Panc1 (cell line): ENCODE measurements at regions not wholly inside any gene's neighbourhood (a gene's known extent, or its start where the extent isn't known, plus 50 kb on each side); places are given as distances from the start of the nearest gene placed in this dataset.

ENCODE experiments used
- ATAC-seq: fragments of 200-7000 bp; cut with Tn5 transposase; 2 replicates; pipeline ENCODE4 v1.9.1; 2020; ENCODE audit warnings: mild to moderate bottlenecking, moderate library complexity
- BruUV-seq: library from RNA; stranded (reverse); fragments of 400-500 nt; replicated peaks from 2 replicates; lab custom pipeline; 2021; lab: Mats Ljungman, UMichigan
- CTCF ChIA-PET: fragments of 300-600 bp; sonication (Branson Sonifier 250); formaldehyde crosslinking; loops from one replicate; lab custom pipeline; 2022; ENCODE audit warnings: antibody characterized with exemption; lab: Charles Lee
- POLR2A ChIA-PET: fragments of 300-600 bp; sonication (Branson Sonifier 250); formaldehyde crosslinking; loops from one replicate; lab custom pipeline; 2022; ENCODE audit warnings: antibody characterized with exemption; lab: Charles Lee
- DNase-seq: peaks from one replicate; pipeline ENCODE4 v3.0.0-alpha.2; 2010; ENCODE audit warnings: low read depth, low spot score
- H3K27ac ChIP-seq: 2 replicates; pipeline ENCODE4 v1.5.1; 2011; ENCODE audit warnings: mild to moderate bottlenecking, low read length, inconsistent platforms
- H3K27me3 ChIP-seq: fragments of 200-500 bp; sonication (Bioruptor generic); 2 replicates; pipeline ENCODE4 v1.6.0; 2014; ENCODE audit warnings: low read length, inconsistent platforms; ENCODE audit not compliant: control insufficient read depth, insufficient read depth
- H3K36me3 ChIP-seq: fragments of 200-500 bp; sonication (Bioruptor generic); 2 replicates; pipeline ENCODE4 v1.5.1; 2014; ENCODE audit warnings: inconsistent platforms, mild to moderate bottlenecking, low read length, moderate library complexity; ENCODE audit not compliant: control insufficient read depth, insufficient read depth
- H3K4me1 ChIP-seq: 2 replicates; pipeline ENCODE4 v1.5.1; 2011; ENCODE audit warnings: inconsistent platforms, mild to moderate bottlenecking, low read length, moderate library complexity; ENCODE audit not compliant: control insufficient read depth, insufficient read depth
- H3K4me3 ChIP-seq, 2 experiments: 2 replicates each; pipeline ENCODE4 v1.5.1; 2011 to 2012; ENCODE audit warnings: low read depth in 2 of 2, low read length in 2 of 2, mild to moderate bottlenecking in 2 of 2, inconsistent platforms in 1 of 2, moderate library complexity in 1 of 2
- H3K9me3 ChIP-seq: fragments of 200-500 bp; sonication (Bioruptor generic); 2 replicates; pipeline ENCODE4 v1.5.1; 2014; ENCODE audit warnings: low read depth, mild to moderate bottlenecking, inconsistent platforms, low read length, moderate library complexity; ENCODE audit not compliant: control insufficient read depth, insufficient read depth
- POLR2AphosphoS5 ChIP-seq: IDR thresholded peaks from 2 replicates; pipeline ENCODE4 v1.6.1; 2012; ENCODE audit warnings: mild to moderate bottlenecking, low read depth, low read length, moderate library complexity
- SIN3A ChIP-seq: IDR thresholded peaks from 2 replicates; pipeline ENCODE4 v1.6.1; 2012; ENCODE audit warnings: low read depth, mild to moderate bottlenecking, low read length, moderate library complexity, borderline replicate concordance; ENCODE audit not compliant: insufficient read depth
- TCF7L2 ChIP-seq: IDR thresholded peaks from 2 replicates; pipeline ENCODE4 v1.6.1; 2011; ENCODE audit warnings: mild to moderate bottlenecking, low read depth, low read length, inconsistent platforms
- in situ Hi-C: cut with HindIII; loops from 2 replicates; pipeline ENCODE4 v1.10.0; 2016; ENCODE audit warnings: low sequenced_read_pairs, low pct_unique_long_range_greater_than_20kb
- intact Hi-C: fragments of 100-400 bp; cut with micrococcal nuclease; formaldehyde crosslinking; loops from one replicate; pipeline ENCODE4 v1.10.0; 2022; ENCODE audit not compliant: unreplicated experiment
- TF ChIP-seq, protein P1 (sequence below), 2 experiments: IDR thresholded peaks; 2 replicates each; pipeline ENCODE4 v1.6.1; 2011 to 2012; ENCODE audit warnings: low read depth in 2 of 2, control low read depth in 1 of 2, low read length in 1 of 2, mild to moderate bottlenecking in 1 of 2, moderate library complexity in 1 of 2; ENCODE audit not compliant: insufficient read depth in 1 of 2
- TF ChIP-seq, protein P2 (sequence below): fragments of 450-650 bp; IDR thresholded peaks from 2 replicates; pipeline ENCODE4 v1.5.1; 2017; ENCODE audit warnings: mild to moderate bottlenecking

DNA sequence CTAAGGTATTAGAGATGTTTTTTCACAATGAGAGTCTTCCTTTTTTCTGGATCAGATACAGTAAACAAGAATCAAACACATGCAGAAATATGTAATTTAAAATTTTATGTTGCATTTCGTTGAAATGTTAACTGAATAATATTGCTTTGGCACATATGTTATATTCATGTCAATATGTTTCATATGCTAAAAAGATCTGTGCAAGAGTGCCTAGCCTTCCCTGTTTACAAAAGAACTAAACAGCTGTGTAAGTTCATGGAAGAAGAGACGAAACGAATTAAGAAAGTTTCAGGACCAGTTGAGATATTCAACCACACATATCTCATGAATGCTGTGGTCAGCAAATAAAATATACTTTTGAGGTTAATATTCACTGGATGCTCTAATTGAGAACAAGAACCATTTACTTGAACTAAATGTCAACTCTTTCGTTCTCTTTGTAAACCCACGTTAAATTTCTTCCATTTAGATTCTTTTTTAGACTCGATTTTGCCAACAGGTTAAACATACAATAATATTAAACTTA is 289.5 kb downstream of the FOXG1 start:
- Histone ChIP-seq H3K4me1 (no peaks in the 10 kb centered on the region), H3K27me3 (no peaks in the 10 kb centered on the region), H3K9me3 (no peaks in the 10 kb centered on the region), H3K4me3 (no peak overlapping the region), H3K27ac (no peak overlapping the region), H3K36me3 (no peaks in the 10 kb centered on the region)
- BruUV-seq: no TSS peak
- ATAC-seq: no peak
- TF ChIP-seq POLR2AphosphoS5 (no peak), SIN3A (no peak), TCF7L2 (no peak)
- TF ChIP-seq, protein P1, sequence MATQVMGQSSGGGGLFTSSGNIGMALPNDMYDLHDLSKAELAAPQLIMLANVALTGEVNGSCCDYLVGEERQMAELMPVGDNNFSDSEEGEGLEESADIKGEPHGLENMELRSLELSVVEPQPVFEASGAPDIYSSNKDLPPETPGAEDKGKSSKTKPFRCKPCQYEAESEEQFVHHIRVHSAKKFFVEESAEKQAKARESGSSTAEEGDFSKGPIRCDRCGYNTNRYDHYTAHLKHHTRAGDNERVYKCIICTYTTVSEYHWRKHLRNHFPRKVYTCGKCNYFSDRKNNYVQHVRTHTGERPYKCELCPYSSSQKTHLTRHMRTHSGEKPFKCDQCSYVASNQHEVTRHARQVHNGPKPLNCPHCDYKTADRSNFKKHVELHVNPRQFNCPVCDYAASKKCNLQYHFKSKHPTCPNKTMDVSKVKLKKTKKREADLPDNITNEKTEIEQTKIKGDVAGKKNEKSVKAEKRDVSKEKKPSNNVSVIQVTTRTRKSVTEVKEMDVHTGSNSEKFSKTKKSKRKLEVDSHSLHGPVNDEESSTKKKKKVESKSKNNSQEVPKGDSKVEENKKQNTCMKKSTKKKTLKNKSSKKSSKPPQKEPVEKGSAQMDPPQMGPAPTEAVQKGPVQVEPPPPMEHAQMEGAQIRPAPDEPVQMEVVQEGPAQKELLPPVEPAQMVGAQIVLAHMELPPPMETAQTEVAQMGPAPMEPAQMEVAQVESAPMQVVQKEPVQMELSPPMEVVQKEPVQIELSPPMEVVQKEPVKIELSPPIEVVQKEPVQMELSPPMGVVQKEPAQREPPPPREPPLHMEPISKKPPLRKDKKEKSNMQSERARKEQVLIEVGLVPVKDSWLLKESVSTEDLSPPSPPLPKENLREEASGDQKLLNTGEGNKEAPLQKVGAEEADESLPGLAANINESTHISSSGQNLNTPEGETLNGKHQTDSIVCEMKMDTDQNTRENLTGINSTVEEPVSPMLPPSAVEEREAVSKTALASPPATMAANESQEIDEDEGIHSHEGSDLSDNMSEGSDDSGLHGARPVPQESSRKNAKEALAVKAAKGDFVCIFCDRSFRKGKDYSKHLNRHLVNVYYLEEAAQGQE (IDR thresholded peaks at IDR 0.05; ENCODE audit: insufficient read depth in 1 of 2, low read depth in 2 of 2, low read length in 1 of 2): no peak
- TF ChIP-seq, protein P2, sequence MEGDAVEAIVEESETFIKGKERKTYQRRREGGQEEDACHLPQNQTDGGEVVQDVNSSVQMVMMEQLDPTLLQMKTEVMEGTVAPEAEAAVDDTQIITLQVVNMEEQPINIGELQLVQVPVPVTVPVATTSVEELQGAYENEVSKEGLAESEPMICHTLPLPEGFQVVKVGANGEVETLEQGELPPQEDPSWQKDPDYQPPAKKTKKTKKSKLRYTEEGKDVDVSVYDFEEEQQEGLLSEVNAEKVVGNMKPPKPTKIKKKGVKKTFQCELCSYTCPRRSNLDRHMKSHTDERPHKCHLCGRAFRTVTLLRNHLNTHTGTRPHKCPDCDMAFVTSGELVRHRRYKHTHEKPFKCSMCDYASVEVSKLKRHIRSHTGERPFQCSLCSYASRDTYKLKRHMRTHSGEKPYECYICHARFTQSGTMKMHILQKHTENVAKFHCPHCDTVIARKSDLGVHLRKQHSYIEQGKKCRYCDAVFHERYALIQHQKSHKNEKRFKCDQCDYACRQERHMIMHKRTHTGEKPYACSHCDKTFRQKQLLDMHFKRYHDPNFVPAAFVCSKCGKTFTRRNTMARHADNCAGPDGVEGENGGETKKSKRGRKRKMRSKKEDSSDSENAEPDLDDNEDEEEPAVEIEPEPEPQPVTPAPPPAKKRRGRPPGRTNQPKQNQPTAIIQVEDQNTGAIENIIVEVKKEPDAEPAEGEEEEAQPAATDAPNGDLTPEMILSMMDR: no peak
- intact Hi-C loops (no loop called here), in situ Hi-C loops (no loop called here)
- ChIA-PET POLR2A (no interaction called here), CTCF (no interaction called here)
- no peak for DNase-seq

DNA sequence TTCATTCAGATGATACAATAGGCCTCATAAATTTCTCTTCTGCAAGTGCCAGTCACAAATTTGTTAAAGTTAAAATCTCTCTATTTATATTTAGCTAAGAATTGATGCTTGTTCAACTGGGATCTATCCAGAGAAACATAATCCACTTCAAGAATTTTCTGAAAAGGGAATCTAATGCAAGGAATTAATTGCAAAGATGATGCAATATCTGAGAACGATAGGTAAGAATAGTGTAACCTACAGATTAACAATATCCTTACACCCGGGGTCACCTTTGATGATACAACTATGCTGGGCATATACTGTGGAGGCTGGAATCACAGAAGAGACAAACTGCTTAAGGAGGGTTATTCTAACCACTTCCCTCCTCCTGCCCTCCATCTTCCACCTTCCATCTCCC is 295.1 kb downstream of the FOXG1 start:
- Histone ChIP-seq H3K27me3 (no peaks in the 10 kb centered on the region), H3K4me3 (no peak overlapping the region), H3K27ac (no peak overlapping the region), H3K4me1 (no peaks in the 10 kb centered on the region), H3K36me3 (no peaks in the 10 kb centered on the region), H3K9me3 (no peaks in the 10 kb centered on the region)
- intact Hi-C loops: no loop called here
- POLR2A ChIA-PET: no interaction called here
- CTCF ChIA-PET: no interaction called here
- TF ChIP-seq POLR2AphosphoS5 (no peak), SIN3A (no peak), TCF7L2 (no peak)
- TF ChIP-seq, protein P1 (IDR thresholded peaks at IDR 0.05; ENCODE audit: insufficient read depth in 1 of 2, low read depth in 2 of 2, low read length in 1 of 2): no peak
- TF ChIP-seq, protein P2: no peak
- BruUV-seq: no TSS peak
- in situ Hi-C loops: no loop called here
- DNase-seq (no peak), ATAC-seq (no peak)
